A204.1 (cell line): ENCODE measurements at regions not wholly inside any gene's neighbourhood (a gene's known extent, or its start where the extent isn't known, plus 50 kb on each side); places are given as distances from the start of the nearest gene placed in this dataset.

ENCODE experiments used
- FAIRE-seq: peaks from 2 replicates; lab custom pipeline; 2012; peaks lifted over from hg19 to GRCh38; lab: Jason Lieb, UNC

GRCh38 chr4:45640281-45640680 lies 483.6 kb downstream of the GABRG1 start:
- no peak for FAIRE-seq

DNA sequence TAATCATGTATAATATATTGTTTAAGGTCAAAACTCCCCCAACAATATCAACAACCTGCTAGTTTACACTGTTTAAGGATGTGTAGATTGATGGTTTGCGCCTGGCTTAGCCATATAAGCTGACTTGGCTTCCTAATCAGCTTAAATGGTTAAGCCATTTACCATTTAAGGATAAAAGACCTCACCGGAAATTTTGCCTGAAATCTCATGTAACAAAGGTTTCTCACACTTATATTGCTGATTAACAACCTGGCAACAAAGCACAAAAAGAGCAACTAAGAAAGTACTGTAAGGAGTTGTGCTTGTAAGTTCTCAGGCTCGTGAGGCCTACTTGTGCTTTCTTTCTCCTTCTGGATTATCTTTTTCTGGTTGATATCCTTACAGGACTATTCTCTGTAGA lies 485.2 kb downstream of the GABRG1 start:
- FAIRE-seq = no peak

DNA sequence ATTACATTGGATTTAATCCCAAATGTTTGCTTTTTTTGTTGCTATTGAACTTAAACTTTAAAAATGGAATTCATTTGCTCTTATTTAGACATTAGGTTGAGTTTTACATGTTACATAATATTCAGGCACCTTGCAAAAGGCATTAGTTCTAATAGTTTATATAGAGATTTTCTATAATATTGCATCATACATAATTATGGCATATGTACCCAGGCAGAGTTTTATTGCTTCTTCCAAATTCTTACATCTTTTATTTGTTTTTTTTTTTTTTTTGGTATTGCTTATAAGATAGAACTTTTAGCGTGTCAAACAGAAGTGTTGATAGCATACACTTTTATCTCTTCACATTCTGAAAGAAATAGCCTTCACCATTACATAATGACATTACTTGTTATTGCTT lies 487.7 kb downstream of the GABRG1 start:
- no peak for FAIRE-seq

GRCh38 chr4:45629717-45630116 lies 494.1 kb downstream of the GABRG1 start:
- no peak for FAIRE-seq

DNA sequence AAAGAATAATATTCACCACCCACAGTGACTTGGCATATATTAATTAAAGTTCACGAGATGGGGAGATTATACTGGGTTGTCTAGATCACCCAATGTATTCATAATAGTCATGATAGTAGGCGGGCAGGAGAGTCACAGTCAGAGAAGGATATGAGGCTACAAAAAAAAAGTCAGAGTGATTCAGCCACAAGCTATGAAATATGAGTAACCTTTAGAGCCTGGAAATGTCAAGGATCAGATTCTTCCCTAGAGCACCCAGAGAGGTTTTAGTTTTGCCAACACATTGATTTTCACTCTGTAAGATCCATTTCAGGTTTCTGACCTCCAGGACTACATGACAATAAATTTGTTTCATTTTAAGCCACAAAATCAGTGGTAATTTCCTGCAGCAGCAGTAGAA lies 501.9 kb downstream of the GABRG1 start:
- no peak for FAIRE-seq

DNA sequence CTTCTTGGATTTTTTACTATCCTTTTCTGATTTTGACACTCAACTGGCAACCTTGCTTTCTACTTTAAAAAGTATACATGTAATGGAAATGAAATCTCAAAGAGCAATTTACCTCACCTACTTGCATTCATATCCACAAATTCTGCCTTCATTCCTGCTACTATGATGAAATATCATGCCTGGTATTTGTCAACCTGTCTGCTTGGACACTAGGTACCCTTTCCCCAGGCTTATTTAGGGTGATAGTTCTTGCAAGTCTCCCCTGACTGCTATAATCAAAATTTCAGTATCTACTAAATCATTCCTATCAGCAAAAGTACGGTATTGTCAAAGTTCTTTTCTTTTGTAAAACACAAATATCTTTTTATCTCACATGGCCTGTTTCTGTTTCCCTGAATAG lies 503.0 kb downstream of the GABRG1 start:
- no peak for FAIRE-seq

DNA sequence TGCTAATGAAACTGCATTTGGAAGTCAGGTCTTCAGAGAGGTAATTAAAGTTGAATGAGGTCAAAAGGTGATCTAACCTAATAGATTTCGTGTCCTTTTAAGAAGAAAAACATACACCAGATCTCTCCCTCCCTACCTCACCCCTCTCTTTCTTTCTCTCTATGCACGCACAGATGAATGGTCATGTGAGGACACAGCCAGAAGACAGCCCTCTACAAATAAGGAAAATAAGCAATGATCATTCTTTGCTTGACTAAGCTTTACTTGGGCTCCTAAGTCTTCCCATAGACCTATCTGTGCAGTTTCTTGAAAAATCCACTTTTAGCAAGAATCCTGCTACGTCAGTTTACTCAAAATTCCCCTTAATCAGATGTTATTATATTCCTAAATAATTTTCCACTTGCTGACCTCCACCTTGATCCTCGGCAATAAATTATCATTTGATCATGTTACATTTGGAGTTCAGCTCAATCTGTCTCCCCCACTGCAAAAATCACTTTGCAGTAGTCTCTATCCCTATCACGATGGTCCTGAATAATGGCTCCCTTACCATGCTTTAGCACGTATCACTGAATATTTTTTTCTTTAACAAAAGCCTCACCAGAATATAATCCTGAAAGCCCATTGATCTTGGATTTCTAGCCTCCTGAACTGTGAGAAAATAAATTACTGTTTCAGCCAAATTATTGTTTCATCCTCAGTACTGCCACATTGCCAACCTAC lies 527.3 kb downstream of the GABRG1 start:
- no peak for FAIRE-seq

GRCh38 chr4:45580334-45580733 lies 543.5 kb downstream of the GABRG1 start:
- FAIRE-seq = no peak

DNA sequence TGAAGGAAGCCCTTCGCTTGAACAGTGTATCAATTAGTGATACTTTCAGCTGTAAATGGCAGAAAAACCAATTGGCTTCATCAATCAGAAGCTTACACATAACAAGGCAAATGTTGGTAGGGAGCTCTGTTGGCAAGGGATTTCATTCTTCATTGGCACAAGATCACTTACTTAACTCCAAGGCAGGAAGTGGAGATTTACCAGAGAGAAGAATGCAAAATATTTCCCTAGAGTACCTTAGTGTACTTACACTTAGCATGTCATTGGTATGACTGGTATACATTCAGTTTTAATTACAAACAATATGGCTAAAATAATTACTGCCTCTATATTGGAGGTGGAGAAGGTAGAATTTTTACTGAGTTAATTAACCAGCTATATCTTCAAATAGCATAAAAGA lies 545.0 kb downstream of the GABRG1 start:
- FAIRE-seq = no peak

DNA sequence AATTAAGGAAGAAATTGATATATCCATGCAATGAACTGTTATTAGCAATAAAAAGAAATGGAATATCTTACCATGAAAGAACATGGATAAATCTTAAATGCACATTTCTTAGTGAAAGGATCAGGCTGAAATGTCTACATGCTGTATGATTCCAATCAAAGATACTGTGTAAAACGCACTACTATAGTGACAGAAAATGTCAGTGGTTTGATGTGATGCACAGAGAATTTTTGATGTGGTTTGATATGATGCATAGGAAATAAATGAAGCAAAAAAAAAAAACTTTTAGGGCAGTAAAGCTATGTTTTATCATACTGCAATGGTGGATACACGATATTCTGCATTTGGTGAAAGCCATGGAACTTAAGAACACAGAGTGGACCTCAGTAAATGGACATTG lies 547.6 kb downstream of the GABRG1 start:
- no peak for FAIRE-seq

GRCh38 chr4:45569619-45570018 lies 554.2 kb downstream of the GABRG1 start:
- FAIRE-seq = no peak

DNA sequence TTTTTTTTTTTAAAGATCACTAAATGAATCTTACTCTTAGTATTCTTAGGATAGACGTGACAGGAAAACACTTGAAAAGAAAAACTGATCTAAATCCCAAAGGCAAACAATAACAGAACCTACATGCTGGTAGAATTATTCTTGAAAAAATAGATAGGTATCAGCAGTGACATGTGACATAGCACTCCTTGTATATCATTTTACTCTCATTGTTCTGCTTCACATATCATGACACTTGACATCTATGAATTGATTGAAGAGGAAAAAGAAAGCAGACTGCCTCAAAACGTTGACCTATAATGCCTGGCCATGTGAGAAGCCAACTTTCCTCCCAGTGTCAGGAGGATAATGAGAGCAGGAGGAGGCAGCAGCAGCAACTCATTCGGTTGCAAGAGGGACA lies 555.2 kb downstream of the GABRG1 start:
- no peak for FAIRE-seq

DNA sequence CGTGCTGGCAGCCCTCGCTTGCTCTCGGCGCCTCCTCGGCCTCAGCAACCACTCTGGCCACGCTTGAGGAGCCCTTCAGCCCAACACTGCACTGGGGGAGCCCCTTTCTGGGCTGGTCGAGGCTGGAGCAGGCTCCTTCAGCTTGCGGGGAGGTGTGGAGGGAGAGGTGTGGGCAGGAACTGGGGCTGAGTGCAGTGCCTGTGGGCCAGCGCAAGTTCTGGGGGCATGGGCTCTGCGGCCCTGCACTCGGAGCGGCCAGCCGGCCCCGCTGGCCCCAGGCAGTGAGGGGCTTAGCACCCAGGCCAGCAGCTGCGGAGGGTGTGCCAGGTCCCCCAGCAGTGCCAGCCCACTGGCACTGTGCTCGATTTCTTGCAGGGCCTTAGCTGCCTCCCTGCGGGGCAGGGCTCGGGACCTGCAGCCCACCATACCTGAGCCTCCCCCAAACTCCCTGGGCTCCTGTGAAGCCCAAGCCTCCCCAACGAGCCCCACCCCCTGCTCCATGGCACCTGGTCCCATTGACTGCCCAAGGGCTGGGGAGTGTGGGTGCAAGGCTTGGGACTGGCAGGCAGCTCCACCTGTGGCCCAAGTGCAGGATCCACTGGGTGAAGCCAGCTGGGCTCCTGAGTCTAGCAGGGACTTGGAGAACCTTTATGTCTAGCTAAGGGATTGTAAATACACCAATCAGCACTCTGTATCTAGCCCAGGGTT lies 556.8 kb downstream of the GABRG1 start:
- no peak for FAIRE-seq

DNA sequence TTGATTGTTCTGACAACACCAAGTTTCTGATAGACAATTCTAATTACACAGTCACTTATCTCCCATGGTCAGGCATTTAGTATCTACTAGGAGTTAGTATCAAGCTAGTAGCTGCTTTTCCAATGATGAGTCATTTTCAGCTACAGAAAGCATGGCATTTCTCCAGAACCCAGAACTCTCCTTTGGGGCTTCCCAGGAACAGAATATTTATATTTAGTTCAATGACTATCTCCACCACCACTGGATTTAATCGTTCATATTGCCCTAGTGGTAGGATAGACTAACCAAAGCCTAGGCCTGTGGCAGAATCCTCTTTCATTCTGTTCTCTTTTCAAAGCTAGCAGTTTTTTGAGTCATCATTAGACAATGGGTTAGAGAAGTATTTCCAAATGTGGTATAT lies 569.4 kb downstream of the GABRG1 start:
- FAIRE-seq = no peak

DNA sequence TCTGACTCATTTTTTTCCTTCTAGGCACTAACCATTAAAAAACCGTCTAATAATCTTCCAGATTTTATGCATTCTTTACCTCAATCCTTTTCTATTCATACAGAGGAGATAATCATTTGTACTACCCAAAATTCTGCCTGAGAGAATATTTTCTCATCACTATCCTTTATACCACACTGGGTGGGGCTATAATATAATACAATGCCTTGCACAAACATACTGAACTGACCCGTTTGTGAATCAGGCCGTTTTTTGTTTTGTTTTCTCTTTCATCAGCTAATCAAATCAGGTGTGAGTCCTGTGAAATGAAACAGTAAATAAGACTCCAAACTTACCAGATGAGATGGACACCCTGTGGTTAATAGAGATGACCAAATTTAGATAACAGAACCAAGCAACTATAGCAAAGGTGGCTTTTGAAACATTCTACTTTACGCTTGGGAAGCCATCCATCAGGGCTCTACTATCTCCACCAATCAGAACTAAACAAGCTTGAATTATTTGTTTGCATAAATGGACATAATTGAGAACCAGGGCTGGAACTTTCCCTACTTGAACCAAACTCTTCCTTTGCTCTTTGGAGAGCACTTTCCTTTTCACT lies 573.0 kb downstream of the GABRG1 start:
- no peak for FAIRE-seq

GRCh38 chr4:45539142-45539814 lies 584.6 kb downstream of the GABRG1 start:
- no peak for FAIRE-seq

GRCh38 chr4:45530498-45530897 lies 593.4 kb downstream of the GABRG1 start:
- FAIRE-seq = no peak

DNA sequence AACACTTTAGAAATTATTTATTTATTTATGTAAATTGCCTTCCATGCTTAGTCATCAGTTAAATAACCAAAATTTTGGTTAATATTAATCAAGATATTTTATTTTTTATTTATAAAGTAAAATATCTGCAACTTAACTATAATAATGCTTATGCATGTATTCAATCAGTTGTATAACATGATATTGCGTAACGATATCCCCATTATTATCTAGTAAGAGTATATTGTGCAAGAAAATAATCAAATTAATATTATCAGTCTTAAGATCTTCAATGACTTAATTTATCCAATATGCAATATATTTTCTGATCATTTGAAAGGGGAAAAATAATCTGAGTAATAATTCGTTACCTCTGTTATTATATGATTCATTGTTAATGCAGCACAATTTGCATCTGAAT lies 596.7 kb downstream of the GABRG1 start:
- no peak for FAIRE-seq

- FAIRE-seq = no peak
These were observed 605.0 kb downstream of the GABRG1 start for GRCh38 chr4:45518832-45519231.

- FAIRE-seq = no peak
These were observed 621.4 kb downstream of the GABRG1 start for GRCh38 chr4:45502471-45502870.

DNA sequence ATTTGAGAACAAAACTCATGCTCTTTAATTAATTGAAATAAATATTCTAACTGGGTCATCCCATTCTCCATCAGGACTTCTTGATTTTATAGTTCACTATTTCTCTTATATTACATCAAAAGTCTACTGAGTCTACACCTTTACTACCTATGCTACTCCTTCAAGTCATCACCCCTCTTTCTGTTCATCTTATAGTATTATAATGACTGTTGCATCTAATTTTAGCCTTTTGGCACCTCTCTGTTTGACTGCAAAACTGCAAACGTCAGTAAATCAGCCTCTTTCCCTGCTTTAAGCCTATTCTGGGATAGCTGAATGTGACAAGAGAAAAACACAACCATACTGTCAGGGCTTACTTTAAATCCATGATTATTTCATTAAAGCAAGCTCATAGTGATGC lies 639.1 kb downstream of the GABRG1 start:
- FAIRE-seq = no peak

DNA sequence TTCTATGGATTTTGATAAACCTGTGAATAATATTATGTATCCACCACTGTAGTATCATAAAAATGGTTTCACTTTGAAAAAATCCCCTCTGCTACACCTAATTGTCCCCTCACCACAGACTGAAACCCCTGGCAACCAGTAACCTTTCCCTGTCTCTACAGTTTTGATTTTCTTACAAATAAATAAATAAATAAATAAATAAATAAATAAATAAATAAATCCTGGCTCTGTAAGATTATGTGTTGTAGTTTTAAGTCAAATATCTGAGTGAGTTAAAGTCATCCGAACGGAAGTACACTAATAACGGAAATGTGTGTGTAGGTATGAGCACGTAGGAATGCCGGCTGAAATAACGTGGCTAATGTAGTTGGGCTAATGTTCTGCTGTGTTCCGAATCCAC lies 641.5 kb downstream of the GABRG1 start:
- no peak for FAIRE-seq

DNA sequence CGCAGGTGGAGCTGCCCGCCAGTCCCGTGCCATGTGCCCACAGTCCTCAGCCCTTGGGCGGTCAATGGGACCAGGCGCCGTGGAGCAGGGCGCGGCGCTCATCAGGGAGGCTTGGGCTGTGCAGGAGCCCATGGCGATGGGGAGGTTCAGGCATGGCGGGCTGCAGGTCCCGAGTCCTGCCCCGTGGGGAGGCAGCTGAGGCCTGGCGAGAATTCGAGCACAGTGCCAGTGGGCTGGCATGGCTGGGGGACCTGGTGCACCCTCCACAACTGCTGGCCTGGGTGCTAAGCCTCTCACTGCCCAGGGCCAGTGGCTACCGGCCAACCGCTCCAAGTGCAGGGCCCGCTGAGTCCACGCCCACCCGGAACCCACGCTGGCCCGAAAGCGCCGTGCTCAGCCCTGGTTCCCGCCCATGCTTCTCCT lies 646.5 kb downstream of the GABRG1 start:
- FAIRE-seq = no peak
